ENCODE measurements at regions not wholly inside any gene's neighbourhood (a gene's known extent, or its start where the extent isn't known, plus 50 kb on each side); places are given as distances from the start of the nearest gene placed in this dataset.

DNA sequence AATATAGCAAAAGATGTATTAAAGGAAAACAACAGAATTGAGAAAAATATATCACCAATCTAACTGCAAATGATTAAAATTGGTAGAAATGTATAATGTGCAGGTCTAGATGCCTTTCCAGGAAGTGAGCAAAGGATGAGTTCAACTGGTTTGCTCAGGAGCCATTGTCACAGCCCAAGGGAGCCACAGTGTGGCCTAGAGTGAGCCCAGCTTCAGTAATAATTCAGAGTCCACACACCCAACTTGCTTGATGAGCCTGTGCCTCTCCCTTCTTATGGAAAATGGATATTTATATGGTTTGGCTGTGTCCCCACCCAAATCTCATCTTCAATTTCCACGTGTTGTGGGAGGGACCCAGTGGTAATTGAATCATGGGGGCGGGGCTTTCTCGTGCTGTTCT is 92.2 kb upstream of the ASAP2 start:
- TF ChIP-seq POLR2A (IDR thresholded peaks at IDR 0.05; ENCODE audit: low read length), result no peak
- TF ChIP-seq GATA1 (IDR thresholded peaks at IDR 0.05; ENCODE audit: low read depth, low read length), result no peak

Data from erythroblast (primary cell).